Progenitor cell of endocrine pancreas (in vitro differentiated cells): ENCODE measurements at regions not wholly inside any gene's neighbourhood (a gene's known extent, or its start where the extent isn't known, plus 50 kb on each side); places are given as distances from the start of the nearest gene placed in this dataset.

Experiments used
- DNase-seq: peaks from one replicate; pipeline ENCODE4 v3.0.0; 2021; ENCODE audit warnings: low spot score; ENCODE audit not compliant: unreplicated experiment
- H3K27ac Mint-ChIP-seq: 2 replicates; pipeline ENCODE4 v1.8.0; 2021; ENCODE audit warnings: mild to moderate bottlenecking, moderate library complexity, mixed read lengths
- H3K27me3 Mint-ChIP-seq: 2 replicates; pipeline ENCODE4 v1.8.0; 2021; ENCODE audit warnings: mixed read lengths
- H3K36me3 Mint-ChIP-seq: 2 replicates; pipeline ENCODE4 v1.8.0; 2022; ENCODE audit warnings: mixed read lengths; ENCODE audit not compliant: insufficient read depth
- H3K4me1 Mint-ChIP-seq: 2 replicates; pipeline ENCODE4 v1.8.0; 2021; ENCODE audit warnings: low read depth, mixed read lengths
- H3K4me3 Mint-ChIP-seq: 2 replicates; pipeline ENCODE4 v1.8.0; 2021; ENCODE audit warnings: low read depth, mild to moderate bottlenecking, moderate library complexity, mixed read lengths
- H3K9me3 Mint-ChIP-seq: 2 replicates; pipeline ENCODE4 v1.8.0; 2021; ENCODE audit warnings: low read depth, mixed read lengths
- TF ChIP-seq, protein P1 (sequence below): fragments of 200-600 bp; sonication (generic); IDR thresholded peaks from one replicate; pipeline ENCODE4 v1.5.0; 2021; ENCODE audit warnings: antibody characterized with exemption, mild to moderate bottlenecking; ENCODE audit not compliant: unreplicated experiment

DNA sequence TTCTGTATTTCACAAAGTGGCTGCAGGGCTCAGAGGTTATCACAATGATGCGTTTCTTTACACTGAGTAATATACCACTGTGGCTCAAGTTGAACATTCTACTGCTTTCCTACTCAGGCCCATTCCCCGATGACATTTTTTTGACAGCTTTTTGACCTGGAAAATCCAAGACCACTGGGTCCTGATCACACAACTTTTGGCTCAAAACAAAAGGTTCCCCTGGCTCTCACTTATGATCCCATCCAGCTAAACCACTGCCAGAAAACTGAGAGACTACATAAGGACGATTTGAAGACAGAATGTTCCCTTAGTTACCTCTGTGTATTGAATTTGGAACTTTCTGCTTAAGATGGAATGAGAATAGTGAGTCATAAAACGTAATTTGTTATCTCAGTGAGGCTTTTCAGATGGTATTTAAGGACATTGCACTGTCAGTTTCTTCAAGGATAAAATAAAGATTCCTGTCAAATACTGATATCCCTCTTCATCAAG, 78.0 kb upstream of the FBXL7 start:
- TF ChIP-seq, protein P1, sequence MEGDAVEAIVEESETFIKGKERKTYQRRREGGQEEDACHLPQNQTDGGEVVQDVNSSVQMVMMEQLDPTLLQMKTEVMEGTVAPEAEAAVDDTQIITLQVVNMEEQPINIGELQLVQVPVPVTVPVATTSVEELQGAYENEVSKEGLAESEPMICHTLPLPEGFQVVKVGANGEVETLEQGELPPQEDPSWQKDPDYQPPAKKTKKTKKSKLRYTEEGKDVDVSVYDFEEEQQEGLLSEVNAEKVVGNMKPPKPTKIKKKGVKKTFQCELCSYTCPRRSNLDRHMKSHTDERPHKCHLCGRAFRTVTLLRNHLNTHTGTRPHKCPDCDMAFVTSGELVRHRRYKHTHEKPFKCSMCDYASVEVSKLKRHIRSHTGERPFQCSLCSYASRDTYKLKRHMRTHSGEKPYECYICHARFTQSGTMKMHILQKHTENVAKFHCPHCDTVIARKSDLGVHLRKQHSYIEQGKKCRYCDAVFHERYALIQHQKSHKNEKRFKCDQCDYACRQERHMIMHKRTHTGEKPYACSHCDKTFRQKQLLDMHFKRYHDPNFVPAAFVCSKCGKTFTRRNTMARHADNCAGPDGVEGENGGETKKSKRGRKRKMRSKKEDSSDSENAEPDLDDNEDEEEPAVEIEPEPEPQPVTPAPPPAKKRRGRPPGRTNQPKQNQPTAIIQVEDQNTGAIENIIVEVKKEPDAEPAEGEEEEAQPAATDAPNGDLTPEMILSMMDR = no peak
- Mint-ChIP-seq H3K27me3 (no peaks in the 10 kb centered on the region), H3K36me3 (no peaks in the 10 kb centered on the region), H3K27ac (no peak overlapping the region), H3K9me3 (no peaks in the 10 kb centered on the region), H3K4me1 (peaks cover 2% of the 10 kb centered on the region), H3K4me3 (no peak overlapping the region)
- no peak for DNase-seq

DNA sequence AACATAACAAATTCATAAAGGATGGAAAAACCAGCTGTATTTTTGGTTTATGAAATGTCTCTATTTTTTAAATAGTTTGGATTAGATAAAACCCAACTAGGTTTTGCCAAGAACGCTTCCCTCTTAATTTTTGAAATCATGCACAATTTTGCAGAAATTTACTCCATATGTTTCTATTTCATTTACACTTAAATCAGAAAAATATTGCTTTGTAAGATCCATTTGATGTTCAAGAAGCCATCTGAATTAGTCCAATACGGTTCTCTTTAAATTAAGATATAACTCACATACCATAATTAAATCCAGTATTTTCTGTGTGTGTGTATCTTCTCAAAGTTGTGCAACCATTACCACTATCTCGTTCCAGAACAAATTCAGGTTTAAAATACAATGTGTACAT, 78.6 kb upstream of the FBXL7 start:
- Mint-ChIP-seq H3K27me3 (no peaks in the 10 kb centered on the region), H3K27ac (no peak overlapping the region), H3K36me3 (no peaks in the 10 kb centered on the region), H3K4me3 (no peak overlapping the region), H3K9me3 (no peaks in the 10 kb centered on the region), H3K4me1 (peaks cover 2% of the 10 kb centered on the region)
- TF ChIP-seq, protein P1 = no peak
- DNase-seq = no peak

DNA sequence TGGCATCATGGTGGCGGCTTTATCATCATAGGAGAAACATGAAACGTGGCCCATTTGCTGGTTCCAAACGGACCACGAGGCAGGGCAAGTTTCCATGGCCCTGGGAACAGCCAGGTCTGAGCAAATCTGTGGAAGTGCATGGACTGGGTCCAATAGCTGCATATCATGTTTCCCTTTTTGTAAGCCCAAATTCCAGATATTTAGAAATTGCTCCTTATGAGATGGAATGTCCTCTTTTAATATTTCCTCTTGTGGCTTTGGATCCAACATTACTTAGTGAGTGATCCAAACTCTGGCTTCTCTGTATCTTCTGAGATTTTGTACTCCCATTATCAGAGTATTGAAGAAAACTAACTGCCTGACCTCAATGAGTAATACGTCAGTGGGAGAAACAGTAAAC, 79.8 kb upstream of the FBXL7 start:
- H3K4me1 Mint-ChIP-seq = no peaks in the 10 kb centered on the region
- H3K36me3 Mint-ChIP-seq = no peaks in the 10 kb centered on the region
- no peak overlapping the region for H3K4me3 Mint-ChIP-seq
- TF ChIP-seq, protein P1 = no peak
- H3K27ac Mint-ChIP-seq = no peak overlapping the region
- H3K9me3 Mint-ChIP-seq = no peaks in the 10 kb centered on the region
- H3K27me3 Mint-ChIP-seq = no peaks in the 10 kb centered on the region
- no peak for DNase-seq

DNA sequence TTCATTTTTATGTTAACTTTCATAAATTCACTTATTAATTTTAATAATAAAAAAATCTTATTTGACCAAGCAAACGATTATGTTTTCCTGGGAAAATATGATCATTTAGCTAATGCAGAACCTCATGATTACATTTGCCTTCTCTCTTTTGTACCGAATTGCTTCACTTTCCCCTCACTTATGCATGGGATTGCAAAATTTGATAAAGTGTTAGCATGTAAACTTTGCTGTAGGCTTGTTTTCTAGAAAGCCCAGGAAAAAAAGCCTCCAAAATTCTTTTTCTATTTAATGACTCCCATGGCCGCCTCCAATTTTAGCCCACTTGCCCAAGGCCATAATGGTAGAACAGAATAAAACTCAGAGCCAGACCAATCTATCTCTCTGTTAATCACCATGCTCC, 82.8 kb upstream of the FBXL7 start:
- H3K4me3 Mint-ChIP-seq = no peak overlapping the region
- H3K4me1 Mint-ChIP-seq = no peaks in the 10 kb centered on the region
- H3K36me3 Mint-ChIP-seq = no peaks in the 10 kb centered on the region
- no peak for DNase-seq
- H3K9me3 Mint-ChIP-seq = peaks cover 16% of the 10 kb centered on the region
- no peaks in the 10 kb centered on the region for H3K27me3 Mint-ChIP-seq
- no peak overlapping the region for H3K27ac Mint-ChIP-seq
- TF ChIP-seq, protein P1 = no peak

DNA sequence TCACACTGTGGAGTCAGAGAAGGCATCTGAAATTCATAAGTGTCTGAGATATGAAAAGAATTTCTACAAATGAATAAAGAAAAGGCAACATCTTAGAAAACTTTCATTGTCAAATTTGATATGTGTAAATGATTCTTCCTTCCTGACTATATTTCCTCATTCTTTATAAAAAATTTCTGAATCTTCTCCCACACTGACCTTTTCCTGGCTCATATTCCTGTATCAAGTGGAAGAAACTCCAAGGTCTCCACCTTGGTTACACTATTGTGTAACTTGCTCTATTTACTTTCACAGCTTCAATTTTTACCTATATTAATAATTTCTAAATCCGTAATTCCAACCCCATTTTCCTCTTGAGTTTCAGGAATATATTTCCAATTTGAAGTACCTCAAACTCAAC, 93.5 kb upstream of the FBXL7 start:
- Mint-ChIP-seq H3K4me1 (no peaks in the 10 kb centered on the region), H3K36me3 (no peaks in the 10 kb centered on the region), H3K9me3 (peaks cover 14% of the 10 kb centered on the region), H3K27me3 (no peaks in the 10 kb centered on the region), H3K27ac (no peak overlapping the region), H3K4me3 (no peak overlapping the region)
- no peak for DNase-seq
- TF ChIP-seq, protein P1 = no peak
